HG03060 (cell line): ENCODE measurements at regions not wholly inside any gene's neighbourhood (a gene's known extent, or its start where the extent isn't known, plus 50 kb on each side); places are given as distances from the start of the nearest gene placed in this dataset.

ENCODE experiments used
- ATAC-seq: cut with Tn5 transposase; IDR thresholded peaks from one replicate; pipeline ENCODE4 v1.9.1; 2021; ENCODE audit warnings: low read depth, moderate number of reproducible peaks; ENCODE audit not compliant: unreplicated experiment

DNA sequence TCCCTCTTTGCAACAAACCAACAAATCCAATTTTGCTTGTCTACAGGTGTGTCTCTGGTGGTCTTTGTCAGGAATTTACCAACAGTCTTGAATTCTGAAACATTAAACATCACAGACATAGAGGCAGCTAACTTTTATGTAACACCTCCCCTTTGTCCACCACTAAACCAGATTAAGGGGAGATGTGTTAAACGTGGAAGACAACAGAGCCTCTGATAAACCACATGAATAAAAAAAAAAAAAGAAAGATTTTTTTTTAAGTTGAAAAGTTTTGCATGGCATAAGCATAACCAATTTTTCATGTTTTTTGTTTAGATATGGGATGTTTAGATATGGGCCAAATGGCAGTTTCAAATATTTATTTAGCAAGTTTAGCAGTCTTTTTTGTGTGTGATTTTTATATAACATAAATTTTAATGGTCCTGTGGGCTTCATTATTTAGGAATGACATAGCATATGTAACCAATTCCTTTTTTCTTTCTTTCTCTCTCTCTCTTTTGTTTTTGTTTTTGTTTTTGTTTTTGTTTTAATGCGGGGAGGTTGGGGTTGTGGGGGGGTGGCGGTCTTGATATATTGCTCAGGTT, 60.7 kb upstream of the BTN3A2 start:
- ATAC-seq, result no peak

DNA sequence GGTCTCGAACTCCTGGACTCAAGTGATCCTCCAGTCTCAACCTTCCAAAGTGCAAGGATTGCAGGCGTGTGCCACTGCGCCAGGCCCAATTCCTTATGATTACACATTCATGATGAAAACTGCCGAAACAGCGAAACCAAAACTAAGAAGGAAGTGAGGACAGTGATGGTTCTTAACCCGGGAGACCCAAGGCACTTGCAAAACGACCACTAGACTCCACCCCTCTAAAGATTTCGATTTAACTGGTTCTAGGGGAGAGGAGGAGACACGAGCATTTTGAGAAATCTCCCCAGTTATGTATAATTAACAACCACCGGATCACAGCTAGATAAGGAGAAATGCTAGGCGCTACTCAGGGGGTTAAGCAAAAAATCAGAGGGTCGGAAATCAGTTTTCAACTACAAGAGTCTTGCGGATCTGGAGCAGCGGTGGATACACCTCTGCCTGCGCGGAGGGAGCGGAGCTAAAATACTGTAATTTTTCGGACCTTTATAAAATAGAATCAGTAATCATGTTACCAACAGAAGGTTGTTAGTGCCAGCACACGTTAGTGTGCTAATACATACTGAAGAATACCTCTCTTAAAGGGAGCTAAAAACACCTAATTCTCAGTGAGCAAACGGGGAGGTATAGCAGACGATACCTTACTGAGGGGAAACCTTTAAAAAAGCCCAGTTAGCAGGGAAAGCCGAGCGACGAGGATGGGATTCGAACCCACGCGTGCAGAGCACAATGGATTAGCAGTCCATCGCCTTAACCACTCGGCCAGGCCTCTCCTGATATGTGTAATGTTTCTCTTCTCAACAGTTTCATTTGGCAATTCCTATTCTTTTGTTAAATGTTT, 60.0 kb upstream of the BTN3A2 start:
- no peak for ATAC-seq

DNA sequence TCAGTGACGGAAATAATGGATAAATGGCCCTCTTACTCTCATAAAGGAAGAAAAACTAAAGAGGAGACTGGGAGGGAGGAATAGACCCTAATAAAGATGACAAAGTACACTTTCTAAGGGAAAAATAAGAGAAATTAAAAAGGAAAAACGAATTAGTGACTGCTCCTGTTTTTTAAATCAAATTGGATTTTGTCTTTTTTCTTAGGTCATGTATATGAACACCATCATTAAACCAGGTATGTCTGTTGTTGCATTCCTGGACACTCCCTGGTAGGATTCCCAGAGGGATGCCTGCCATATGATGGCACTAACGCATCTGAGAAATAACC, 59.4 kb upstream of the BTN3A2 start:
- no peak for ATAC-seq

DNA sequence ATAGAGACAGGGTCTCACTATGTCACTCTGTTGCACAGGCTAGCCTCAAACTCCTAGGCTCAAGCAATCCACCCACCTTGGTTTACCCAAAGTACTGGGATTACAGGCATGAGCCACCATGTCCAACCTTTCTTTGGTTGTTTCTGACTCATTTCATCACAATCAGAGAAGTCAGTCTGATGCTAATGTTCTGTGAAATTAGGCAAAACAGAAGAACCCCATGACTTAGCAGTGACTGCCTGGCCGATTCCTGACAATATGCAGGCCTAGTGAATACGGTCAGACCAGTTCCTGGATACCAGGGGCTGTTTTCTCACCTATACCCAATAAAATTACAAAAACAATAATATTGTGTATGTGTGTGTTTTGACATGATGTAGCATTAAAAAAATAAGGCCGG, 58.8 kb upstream of the BTN3A2 start:
- ATAC-seq, result no peak

DNA sequence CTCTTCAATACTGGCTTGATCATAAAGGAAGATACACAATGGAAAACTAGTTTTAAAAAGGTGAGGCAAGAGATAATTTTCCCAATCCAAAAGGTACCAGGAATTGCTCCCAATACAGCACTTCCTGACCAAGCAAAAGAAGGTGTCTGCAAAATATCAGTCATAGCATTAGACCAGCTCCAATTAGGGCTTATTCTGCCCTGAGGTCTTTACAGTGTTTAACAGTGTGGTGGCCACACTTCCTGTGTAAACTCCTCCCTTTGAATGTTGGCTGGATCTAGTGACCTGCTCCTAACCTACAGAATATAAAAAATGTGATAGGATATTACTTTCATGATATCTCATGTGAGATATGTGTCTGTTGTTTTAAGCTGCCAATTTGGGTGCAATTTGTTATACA, 57.1 kb upstream of the BTN3A2 start:
- no peak for ATAC-seq

DNA sequence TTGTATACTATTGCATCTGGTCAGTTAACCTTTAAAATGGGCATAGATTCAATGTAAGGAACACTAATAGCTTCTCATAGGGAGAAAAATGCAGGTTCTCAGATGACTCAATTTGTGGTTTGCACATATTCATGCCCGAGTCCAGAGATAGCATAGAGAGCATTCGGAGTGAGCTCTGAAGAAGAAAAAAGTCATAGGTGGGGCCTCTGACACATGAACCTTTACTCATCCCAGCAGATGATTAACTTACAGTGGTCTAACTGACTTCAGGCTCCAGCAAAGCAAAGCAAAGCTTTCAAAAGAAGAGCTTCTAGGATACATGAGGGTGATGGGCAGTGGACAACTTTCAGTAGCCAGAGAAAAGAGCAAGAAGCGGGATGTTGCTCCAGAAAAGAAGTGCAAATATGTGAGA, 55.3 kb upstream of the BTN3A2 start:
- ATAC-seq, result no peak

DNA sequence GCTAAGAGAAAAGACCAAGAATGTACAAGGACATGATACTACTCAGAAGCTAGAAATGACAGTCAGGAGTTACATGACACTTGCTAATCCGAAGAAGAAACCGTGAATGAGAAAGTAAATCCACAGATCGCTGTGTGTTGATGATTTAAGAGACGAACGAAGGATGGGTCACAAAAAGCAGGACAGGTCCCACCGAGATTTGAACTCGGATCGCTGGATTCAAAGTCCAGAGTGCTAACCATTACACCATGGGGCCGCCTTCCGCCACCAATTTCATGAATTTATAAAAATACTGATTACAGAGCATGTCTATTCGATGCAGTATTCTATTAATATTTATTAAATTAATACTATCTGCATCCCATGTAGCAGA, 54.0 kb upstream of the BTN3A2 start:
- no peak for ATAC-seq

DNA sequence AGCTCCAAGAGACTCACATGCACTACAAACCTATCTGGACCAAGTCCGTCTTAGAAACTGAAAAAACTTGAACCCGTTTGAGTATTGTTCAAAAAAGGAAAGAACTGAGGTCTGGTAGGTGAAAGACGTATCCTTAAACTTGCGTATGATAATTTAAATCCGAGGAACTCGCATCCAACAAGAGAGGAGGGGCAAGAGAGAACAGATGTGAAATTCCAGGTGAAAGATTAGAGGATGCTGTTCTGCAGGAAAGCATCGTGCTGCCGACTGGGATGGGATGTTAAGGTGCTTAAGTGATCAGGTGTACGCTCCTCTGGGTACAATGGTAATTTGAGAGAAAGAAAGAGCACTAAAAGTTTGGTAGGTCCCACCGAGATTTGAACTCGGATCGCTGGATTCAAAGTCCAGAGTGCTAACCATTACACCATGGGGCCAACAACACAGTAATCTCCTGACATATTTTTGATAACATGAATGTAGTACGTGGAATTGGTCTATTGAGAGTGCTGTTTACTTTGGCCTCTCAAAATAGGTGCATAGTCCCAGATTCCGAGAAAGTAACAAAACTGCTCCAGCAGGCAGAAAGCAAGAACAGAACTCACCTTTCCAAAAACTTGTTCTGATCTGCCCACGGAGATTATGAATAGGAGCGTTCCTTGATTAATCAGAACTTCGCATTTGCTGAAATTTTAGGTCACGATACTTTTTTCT, 53.5 kb upstream of the BTN3A2 start:
- no peak for ATAC-seq

DNA sequence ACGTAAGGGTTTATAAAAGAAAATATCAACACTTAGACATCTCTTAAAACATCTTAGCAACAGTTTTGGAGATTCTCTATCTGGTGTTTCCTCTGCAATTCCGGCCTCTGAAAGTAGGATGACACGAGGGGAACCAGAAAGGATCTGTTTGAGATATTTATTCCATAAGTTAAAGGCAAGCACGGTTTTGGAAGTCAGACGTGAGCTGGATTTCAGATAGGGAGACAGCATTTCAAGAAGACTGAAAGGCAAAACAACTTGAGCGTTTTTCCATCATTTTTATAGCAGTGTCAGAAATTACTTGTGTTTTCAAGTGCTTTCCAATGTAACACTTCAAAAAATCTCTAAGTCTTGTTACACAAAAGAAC, 52.9 kb upstream of the BTN3A2 start:
- no peak for ATAC-seq

DNA sequence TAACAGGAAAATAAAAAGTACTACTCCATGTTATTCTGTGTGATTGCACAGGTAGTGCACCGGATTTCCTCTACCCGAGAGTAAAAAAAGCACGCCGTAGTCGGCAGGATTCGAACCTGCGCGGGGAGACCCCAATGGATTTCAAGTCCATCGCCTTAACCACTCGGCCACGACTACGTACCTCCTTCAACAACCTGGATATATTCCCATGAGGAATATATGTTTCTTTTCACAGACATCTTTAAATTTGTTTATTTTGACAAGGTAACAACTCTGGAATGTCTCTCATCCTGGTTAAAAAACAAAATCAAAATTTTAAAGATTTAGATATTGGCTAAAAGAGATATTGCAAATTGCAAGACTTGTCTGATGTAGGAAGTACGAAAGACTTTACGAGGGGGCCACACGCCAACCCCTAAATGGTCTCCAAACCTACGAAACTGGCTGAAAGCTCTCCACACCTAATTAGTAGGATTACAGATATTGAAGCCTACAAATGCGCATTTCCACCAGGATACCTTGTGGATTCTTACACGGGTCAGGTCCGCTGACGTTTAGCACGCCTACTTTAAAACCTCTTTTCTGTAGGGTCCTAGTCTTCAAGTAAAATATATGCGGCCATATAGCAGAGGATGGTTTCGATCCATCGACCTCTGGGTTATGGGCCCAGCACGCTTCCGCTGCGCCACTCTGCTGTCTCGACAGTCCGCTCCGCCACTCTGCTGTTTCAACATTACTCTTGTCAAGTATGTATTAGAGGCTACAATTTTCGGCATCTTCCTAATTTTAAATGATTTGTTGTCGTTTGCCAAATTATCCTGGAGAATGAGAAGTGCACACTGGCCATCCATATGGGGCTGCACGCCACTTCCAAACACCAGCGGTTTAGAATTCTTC, 52.2 kb upstream of the BTN3A2 start:
- no peak for ATAC-seq
